ENCODE measurements at regions not wholly inside any gene's neighbourhood (a gene's known extent, or its start where the extent isn't known, plus 50 kb on each side); places are given as distances from the start of the nearest gene placed in this dataset.

DNA sequence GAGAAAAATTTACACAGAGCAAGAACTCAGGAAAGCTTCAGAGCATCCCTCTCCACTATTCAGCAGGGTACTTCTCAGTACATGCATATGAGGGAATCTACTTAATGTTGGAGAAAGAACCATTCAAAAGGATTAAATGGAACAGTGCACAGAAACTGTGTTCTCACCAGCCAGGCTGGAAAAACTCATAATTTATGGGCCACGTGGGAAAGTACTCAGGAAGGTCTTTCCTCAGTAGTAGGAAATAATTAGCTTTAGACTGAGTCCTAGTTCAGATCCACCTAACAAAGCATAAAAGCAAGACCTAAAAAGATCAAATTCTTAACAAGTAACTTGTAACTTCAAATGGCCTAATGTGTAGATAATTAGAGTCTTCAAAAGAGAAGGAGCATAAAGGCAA, 134.0 kb downstream of the FAM76B start:
- H3K27me3 ChIP-seq = no peaks in the 10 kb centered on the region
- H3K36me3 ChIP-seq = no peaks in the 10 kb centered on the region
- H3K27ac ChIP-seq = no peak overlapping the region
- intact Hi-C loops (cut with DNase I) = no loop called here
- no peak for TF ChIP-seq POLR2A (IDR thresholded peaks at IDR 0.05)
- TF ChIP-seq, protein P1, sequence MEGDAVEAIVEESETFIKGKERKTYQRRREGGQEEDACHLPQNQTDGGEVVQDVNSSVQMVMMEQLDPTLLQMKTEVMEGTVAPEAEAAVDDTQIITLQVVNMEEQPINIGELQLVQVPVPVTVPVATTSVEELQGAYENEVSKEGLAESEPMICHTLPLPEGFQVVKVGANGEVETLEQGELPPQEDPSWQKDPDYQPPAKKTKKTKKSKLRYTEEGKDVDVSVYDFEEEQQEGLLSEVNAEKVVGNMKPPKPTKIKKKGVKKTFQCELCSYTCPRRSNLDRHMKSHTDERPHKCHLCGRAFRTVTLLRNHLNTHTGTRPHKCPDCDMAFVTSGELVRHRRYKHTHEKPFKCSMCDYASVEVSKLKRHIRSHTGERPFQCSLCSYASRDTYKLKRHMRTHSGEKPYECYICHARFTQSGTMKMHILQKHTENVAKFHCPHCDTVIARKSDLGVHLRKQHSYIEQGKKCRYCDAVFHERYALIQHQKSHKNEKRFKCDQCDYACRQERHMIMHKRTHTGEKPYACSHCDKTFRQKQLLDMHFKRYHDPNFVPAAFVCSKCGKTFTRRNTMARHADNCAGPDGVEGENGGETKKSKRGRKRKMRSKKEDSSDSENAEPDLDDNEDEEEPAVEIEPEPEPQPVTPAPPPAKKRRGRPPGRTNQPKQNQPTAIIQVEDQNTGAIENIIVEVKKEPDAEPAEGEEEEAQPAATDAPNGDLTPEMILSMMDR (IDR thresholded peaks at IDR 0.05) = no peak
- WGBS (ENCODE audit: insufficient coverage, low coverage, low lambda C conversion rate, missing lambda C conversion rate) = 77% methylated on average over 1 of the region's 1 CpG
- DNase-seq = no peak
- no peaks in the 10 kb centered on the region for H3K9me3 ChIP-seq
- ATAC-seq = no peak
- H3K4me1 ChIP-seq = no peaks in the 10 kb centered on the region
- no peak overlapping the region for H3K4me3 ChIP-seq

DNA sequence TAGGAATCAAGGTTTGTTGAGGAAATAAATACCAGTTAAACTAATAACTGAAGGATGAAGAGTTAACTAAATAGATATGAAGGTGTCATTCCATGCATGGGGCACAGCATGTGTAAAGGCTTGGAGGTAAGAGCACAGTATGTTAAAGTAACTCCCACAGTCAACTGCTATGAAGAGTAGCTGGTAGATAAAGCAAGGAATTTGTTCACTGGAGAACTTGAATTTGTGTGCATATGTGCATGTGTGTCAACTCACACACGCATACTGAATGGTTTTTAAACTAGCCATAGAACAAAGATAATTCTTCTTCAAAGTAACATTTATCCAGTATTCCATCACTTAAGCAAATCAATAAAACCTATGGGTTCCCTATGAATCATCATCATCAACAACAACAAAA, 135.9 kb downstream of the FAM76B start:
- Histone ChIP-seq H3K36me3 (no peaks in the 10 kb centered on the region), H3K4me3 (no peak overlapping the region), H3K4me1 (no peaks in the 10 kb centered on the region), H3K27me3 (no peaks in the 10 kb centered on the region), H3K27ac (no peak overlapping the region), H3K9me3 (no peaks in the 10 kb centered on the region)
- ATAC-seq (no peak), DNase-seq (no peak)
- intact Hi-C loops (cut with DNase I) = no loop called here
- TF ChIP-seq, protein P1 (IDR thresholded peaks at IDR 0.05) = no peak
- TF ChIP-seq POLR2A (IDR thresholded peaks at IDR 0.05) = no peak
- WGBS (ENCODE audit: insufficient coverage, low coverage, low lambda C conversion rate, missing lambda C conversion rate) = 86% methylated on average over 1 of the region's 1 CpG

DNA sequence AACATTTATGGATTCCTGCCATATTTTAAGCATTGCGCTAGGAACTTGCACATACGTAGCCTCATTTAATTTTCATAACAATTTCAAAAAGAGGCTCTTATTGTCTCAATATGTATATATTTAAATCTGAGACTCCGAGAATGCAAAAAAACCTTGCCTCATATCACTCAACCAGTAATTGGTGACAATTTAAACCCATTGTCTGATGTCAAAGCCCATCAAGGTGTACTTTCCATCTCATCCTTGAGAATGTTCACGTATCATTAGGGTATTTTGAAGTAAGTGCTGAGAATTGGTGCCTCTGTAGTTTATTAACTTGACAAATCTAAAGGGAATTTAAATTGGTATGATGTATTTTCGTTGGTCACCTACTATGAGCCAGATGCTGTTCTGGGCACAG, 136.5 kb downstream of the FAM76B start:
- H3K4me1 ChIP-seq = peaks cover 0 to 2% (median 0%) of the 10 kb centered on the region in 4 donors
- no peaks in the 10 kb centered on the region for H3K36me3 ChIP-seq
- TF ChIP-seq, protein P1 (IDR thresholded peaks at IDR 0.05) = no peak
- TF ChIP-seq POLR2A (IDR thresholded peaks at IDR 0.05) = no peak
- H3K27ac ChIP-seq = no peak overlapping the region
- H3K4me3 ChIP-seq = no peak overlapping the region
- H3K27me3 ChIP-seq = no peaks in the 10 kb centered on the region
- no peak for DNase-seq
- ATAC-seq = no peak
- H3K9me3 ChIP-seq = no peaks in the 10 kb centered on the region
- WGBS (ENCODE audit: insufficient coverage, low coverage, low lambda C conversion rate, missing lambda C conversion rate) = 80% methylated on average over 5 of the region's 5 CpGs
- intact Hi-C loops (cut with DNase I) = no loop called here

DNA sequence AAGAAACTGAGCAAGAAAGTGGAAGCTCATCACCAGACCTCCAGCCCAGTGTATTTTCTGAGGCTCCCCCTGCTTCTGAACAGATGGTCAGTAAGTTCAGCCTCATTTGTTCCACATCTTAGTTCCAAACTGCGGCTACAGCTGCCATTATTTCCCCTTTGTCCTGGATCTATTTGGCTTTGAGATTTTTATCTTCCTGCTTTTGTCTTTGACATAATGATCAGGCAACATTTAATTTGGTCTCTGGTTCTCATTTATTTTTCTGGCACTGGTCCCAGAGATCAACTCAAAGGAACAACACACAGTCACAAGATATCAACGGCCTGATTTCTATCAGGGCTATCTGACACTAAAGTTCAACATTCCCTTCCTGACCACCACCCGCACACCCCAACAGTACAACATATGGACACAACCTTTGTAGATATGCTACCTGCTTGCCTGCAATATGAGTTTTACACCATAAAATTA, 137.5 kb downstream of the FAM76B start:
- Histone ChIP-seq H3K4me3 (no peak overlapping the region), H3K27me3 (no peaks in the 10 kb centered on the region), H3K9me3 (no peaks in the 10 kb centered on the region), H3K27ac (no peak overlapping the region), H3K4me1 (peaks cover 0 to 13% (median 0%) of the 10 kb centered on the region in 4 donors), H3K36me3 (no peaks in the 10 kb centered on the region)
- DNase-seq (no peak), ATAC-seq (no peak)
- no peak for TF ChIP-seq POLR2A (IDR thresholded peaks at IDR 0.05)
- TF ChIP-seq, protein P1 (IDR thresholded peaks at IDR 0.05) = no peak
- intact Hi-C loops (cut with DNase I) = no loop called here
- 49% methylated on average over 3 of the region's 3 CpGs for WGBS (ENCODE audit: insufficient coverage, low coverage, low lambda C conversion rate, missing lambda C conversion rate)

DNA sequence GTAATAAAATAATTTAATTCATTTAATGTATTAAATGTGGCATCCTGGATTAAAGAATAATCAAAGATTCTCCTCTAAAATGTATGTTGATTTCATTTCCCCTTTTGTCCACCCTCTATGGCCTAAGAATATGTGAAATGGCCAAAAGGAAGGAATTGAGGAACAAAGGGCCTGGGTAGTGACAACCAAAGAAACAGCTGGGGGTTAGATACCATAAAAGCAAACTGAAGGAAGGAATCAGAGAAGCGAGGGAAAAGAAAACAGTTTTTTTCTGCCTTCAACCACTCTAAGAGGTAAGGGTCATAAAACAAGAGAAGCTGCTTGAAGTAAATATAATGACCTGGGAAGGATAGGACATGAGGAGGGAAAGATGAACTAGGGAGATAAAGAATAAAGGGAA, 139.3 kb downstream of the FAM76B start:
- Histone ChIP-seq H3K9me3 (no peaks in the 10 kb centered on the region), H3K36me3 (no peaks in the 10 kb centered on the region), H3K4me3 (no peak overlapping the region), H3K27ac (no peak overlapping the region), H3K27me3 (no peaks in the 10 kb centered on the region), H3K4me1 (peaks cover 0 to 19% (median 0%) of the 10 kb centered on the region in 4 donors)
- ATAC-seq (no peak), DNase-seq (no peak)
- intact Hi-C loops (cut with DNase I) = no loop called here
- 60% methylated on average over 1 of the region's 1 CpG for WGBS (ENCODE audit: insufficient coverage, low coverage, low lambda C conversion rate, missing lambda C conversion rate)
- TF ChIP-seq, protein P1 (IDR thresholded peaks at IDR 0.05) = no peak
- no peak for TF ChIP-seq POLR2A (IDR thresholded peaks at IDR 0.05)

All from right lobe of liver (tissue), 6 donors.